ENCODE measurements at regions not wholly inside any gene's neighbourhood (a gene's known extent, or its start where the extent isn't known, plus 50 kb on each side); places are given as distances from the start of the nearest gene placed in this dataset.

- no peak for FAIRE-seq
- no peak for DNase-seq (ENCODE audit: low spot score in 2 of 2)
These were observed 95.2 kb upstream of the COX10 start for GRCh38 chr17:13973960-13974651.

- FAIRE-seq, result no peak
- no peak for DNase-seq (ENCODE audit: low spot score in 2 of 2)
These were observed 91.5 kb upstream of the COX10 start for GRCh38 chr17:13977837-13978236.

- DNase-seq (ENCODE audit: low spot score in 2 of 2) (no peak), FAIRE-seq (no peak)
These were observed 90.8 kb upstream of the COX10 start for GRCh38 chr17:13978478-13978877.

- no peak for DNase-seq (ENCODE audit: low spot score in 2 of 2)
- FAIRE-seq, result no peak
These were observed 87.4 kb upstream of the COX10 start for GRCh38 chr17:13981881-13982280.

DNA sequence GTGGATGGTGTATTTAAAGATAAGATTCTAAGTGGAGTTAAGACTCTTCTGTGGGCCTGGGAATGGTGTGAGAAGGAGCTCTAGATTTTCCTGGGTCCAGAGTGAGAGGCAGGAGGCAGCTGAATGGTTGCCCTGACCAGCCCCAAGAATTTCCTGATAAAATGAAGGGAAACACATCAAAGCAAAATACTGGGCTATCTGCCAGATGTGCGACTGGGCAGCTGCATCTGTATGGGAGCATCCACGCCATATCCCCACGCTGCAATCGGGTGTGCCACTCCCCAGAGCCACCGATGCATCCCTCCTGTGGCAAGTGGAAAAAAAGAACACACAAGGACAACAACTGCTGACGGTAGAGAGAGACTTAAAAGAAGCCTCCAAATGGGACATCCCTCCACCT lies 84.3 kb upstream of the COX10 start:
- FAIRE-seq (no peak), DNase-seq (ENCODE audit: low spot score in 2 of 2) (no peak)

DNA sequence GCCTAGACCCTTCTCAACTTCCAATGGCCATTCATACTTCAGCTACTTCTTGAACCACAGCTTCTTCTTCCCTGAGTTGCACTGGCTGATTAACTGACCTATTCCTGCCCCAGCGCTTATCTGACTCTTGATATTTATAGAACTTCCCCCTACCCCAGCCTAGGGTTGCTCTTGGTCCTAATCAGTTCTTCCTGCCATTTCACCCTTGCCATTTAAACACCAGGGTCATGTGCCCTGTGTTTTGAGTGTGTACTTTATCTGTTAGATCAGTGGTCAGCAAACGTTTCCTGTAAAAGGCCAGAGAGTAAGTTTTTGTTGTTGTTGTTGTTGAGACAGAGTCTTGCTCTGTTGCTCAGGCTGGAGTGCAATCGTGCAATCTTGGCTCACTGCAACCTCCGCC lies 82.4 kb upstream of the COX10 start:
- no peak for DNase-seq (ENCODE audit: low spot score in 2 of 2)
- FAIRE-seq, result no peak

GRCh38 chr17:13989138-13989537 lies 80.2 kb upstream of the COX10 start:
- no peak for DNase-seq (ENCODE audit: low spot score in 2 of 2)
- no peak for FAIRE-seq

DNA sequence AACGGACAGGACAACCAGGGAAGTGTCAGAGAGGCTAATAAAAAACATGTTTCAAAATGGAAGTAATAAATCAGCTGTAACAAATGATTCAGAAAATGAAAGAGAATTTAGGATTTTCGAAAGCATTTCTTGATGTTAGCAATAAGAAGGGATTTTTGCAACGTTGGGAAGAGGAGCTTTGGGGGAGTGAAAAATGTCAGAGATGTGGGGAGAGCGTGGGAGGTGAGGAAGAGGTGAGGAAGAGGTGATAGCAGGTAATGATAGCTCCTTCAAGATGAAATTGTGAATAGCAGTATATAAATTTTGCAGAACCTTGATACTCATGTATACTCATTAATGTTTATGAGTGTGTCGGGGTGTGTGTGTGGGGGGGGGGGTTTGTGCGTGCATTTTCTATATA lies 76.2 kb upstream of the COX10 start:
- no peak for FAIRE-seq
- DNase-seq (ENCODE audit: low spot score in 2 of 2), result no peak

- no peak for FAIRE-seq
- no peak for DNase-seq (ENCODE audit: low spot score in 2 of 2)
These were observed 75.3 kb upstream of the COX10 start for GRCh38 chr17:13994050-13994449.

DNA sequence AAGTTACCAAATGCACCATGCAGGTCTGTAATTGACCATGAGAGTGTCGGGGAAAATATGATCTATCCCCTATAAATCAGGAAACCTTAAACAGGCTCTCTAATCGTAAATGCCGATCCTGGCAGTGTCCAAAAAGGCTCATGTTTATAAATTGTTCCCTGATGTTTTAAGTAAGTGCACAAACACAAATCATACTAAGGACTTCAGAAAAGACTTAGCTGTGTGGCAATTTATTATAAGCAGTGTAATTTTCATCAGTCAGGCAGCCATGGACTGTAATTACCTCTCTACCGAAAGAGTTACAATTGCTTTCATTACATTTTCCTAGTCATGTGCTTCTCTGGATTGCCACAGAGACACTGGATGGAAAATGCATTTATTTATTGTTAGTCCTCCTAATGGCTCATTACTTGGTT lies 73.4 kb upstream of the COX10 start:
- no peak for DNase-seq (ENCODE audit: low spot score in 2 of 2)

DNA sequence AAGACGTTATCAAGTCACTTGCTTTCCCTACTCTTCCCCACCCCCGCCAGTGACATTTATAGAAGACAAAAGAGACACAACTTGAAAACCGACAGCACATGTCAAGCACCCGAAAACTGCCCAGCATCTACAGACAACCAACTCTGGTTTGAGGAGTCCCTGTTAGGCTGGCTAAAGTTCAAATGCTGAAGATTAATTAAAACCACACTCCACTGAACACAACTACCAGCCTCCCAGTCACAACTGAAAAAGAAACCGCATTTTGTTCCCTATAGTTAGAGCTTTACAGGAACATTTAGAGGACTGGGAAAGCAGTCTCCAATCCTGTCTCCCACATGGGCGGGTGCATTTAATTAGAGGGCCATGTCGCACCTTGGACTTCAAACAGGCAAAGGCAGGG lies 73.0 kb upstream of the COX10 start:
- DNase-seq (ENCODE audit: low spot score in 2 of 2) (no peak), FAIRE-seq (no peak)

More for the DNA sequence above, 73.4 kb upstream of the COX10 start:
- FAIRE-seq, result no peak

GRCh38 chr17:13996748-13997147 lies 72.6 kb upstream of the COX10 start:
- FAIRE-seq (no peak), DNase-seq (ENCODE audit: low spot score in 2 of 2) (no peak)

- DNase-seq (ENCODE audit: low spot score in 2 of 2) (no peak), FAIRE-seq (no peak)
These were observed 64.2 kb upstream of the COX10 start for GRCh38 chr17:14004927-14005620.

DNA sequence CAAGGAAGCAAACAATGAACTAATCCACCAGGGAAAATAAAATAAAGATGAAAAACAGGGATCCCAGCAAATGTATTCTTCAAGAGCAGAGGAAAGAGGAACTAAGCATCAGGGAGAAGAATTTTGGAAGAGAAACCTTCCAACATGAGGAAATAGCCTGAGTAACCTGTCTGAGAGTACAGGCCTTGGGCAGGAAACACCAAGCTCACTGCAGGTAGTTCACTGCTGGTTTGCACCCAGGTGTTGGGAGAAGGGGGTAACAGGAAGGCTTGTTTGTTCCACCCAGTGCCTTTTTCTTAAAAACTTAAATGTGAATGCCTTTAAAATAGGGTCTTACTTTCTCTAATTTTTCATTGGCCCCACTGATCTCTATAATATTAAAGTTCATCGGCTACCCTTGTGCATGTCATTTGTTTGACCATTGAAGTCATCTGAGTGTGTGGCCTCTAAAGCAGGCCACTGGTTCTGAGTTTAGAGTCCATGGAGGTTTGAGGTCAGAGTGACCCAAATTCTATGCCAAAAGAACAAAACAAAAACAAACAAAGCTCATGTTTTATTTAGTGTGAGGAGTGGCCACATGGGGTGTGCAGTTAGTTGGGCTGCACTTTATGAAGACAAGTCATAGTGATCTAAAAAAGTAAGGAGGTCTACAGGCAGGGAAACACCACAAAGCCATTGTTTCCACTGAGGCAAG lies 62.9 kb upstream of the COX10 start:
- no peak for FAIRE-seq

DNA sequence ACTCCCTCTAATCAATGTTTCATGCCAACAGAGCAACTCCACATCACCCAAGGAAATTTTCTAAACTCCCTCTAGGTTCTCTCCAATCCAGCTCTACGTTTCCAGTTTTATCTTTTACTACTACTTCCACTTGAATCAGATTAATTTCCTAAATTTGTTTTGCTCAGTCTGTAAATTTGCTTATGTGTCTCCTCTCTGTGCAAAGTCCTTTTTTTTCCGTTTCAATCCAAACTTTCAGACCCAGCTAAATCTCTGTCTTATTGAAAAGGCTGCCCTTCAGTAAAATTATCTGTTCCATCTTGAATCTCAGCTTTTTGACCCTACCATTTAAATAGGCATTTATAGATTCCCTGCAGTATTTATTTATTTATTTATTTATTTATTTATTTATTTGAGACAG lies 61.4 kb upstream of the COX10 start:
- FAIRE-seq, result no peak
- no peak for DNase-seq (ENCODE audit: low spot score in 2 of 2)

More for the DNA sequence above, 62.9 kb upstream of the COX10 start:
- DNase-seq (ENCODE audit: low spot score in 2 of 2), result no peak

GRCh38 chr17:14011036-14011692 lies 58.1 kb upstream of the COX10 start:
- no peak for DNase-seq (ENCODE audit: low spot score in 2 of 2)
- no peak for FAIRE-seq

DNA sequence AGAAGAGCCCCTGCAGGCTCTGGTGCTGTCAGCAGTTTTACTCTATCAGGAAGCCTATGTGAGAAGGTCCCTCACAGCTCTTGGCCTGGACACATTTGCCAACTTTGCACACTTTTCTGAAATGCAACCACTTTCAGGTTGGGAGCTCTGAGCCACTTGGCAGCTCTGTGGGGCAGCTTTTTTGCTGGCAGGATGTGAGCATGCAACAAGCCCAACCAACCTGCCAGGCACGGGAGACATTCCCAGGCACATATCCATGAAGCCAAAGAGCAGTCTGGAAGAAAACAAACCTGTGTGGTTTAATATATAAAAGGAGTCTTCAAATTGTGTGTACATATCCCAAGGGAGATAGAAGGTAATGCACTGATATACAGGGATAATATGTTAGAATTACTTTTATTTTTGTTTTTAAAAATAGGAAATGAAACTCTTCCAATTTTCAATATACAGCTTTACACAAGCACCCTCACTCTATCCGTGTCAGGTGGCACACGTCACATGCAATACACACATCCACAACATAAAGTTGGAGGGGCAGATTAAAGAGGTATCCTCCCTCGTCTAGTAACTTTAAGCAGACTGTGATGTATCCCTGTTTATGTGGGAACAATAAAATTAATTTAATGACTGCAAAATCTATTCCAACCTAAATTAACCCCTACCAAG lies 57.4 kb upstream of the COX10 start:
- FAIRE-seq (no peak), DNase-seq (ENCODE audit: low spot score in 2 of 2) (no peak)

- no peak for FAIRE-seq
These were observed 54.6 kb upstream of the COX10 start for GRCh38 chr17:14014657-14015056.

GRCh38 chr17:14015271-14015670 lies 54.0 kb upstream of the COX10 start:
- no peak for FAIRE-seq

More at GRCh38 chr17:14014657-14015056, 54.6 kb upstream of the COX10 start:
- no peak for DNase-seq (ENCODE audit: low spot score in 2 of 2)

DNA sequence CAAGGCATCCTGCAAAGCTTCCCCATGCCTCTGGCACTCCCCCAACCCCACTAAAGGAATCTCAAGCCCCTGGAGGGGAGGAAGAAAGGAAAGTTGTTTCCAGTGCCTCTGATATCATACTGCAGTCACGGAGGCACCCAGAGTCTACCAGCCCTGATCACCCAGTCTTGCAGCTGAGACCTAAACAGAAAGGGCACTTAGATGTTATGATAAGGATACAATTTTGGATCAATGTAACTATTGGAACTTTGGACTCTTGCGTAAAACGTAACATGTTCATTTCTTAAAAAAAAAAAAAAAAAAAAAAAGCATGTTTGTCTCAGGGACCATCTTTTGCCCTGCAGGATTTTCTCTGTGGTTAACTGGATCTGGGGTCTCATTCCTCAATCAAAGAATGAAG lies 52.4 kb upstream of the COX10 start:
- FAIRE-seq, result no peak
- no peak for DNase-seq (ENCODE audit: low spot score in 2 of 2)

More at GRCh38 chr17:14015271-14015670, 54.0 kb upstream of the COX10 start:
- DNase-seq (ENCODE audit: low spot score in 2 of 2), result no peak

All from frontal cortex (tissue), 3 donors.